ENCODE measurements at regions not wholly inside any gene's neighbourhood (a gene's known extent, or its start where the extent isn't known, plus 50 kb on each side); places are given as distances from the start of the nearest gene placed in this dataset.

DNA sequence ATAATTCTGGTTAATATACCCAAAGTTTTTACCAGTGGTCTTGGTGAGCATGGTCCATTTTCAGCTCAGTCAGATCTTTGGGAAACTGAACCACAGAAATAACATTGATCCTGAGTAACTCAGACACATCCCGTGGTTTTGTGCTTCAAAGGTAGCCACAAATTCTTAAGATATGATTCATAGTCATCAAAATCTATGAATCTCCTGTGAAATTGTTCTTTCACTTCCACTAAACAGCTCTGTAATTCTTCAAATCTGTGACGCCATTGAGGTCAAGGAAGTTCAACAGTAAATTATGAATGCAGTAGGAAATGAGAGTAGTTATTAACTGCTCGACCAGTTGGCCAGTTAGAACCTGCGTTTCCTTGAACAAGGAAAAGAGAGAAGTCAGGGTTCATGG is 147.3 kb downstream of the IRS1 start:
- no peak for DNase-seq

DNA sequence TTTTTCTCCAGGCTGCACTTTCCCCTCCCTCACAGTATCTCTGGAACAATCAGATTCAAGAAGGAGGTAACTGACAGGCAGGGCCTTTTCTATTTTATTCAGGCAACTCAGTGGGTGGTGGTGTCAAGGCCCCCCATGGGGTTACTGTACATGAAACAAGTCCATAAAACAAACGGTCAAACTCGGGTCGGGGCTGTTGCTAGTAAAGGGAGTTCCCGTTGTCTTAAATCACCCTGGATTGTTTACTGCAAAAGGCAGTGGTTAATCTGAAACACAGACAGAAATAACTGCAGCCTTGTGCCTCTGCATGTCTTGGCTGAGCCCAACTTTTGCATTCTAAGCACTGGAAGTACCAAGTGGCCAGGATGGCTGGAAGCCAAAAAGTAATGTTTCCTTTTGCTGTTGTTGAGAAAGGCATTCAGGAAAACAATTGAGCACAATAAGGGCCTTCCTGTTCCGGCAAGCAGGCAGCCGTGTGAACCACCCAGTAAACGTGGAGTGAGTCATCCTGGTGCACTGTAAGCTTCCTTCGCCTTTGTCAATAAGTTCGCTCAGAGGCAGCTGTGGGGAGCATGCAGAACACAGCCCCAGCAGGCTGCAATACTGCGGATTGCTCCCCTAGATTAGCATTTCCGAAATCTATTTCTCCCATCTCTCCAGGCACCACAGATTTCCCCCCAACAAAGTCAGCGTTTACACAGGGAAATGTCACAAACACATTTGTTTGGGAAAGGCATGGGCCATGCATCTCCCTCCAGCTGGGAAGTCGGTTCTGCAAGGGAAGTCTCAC is 149.6 kb downstream of the IRS1 start:
- no peak for DNase-seq

DNA sequence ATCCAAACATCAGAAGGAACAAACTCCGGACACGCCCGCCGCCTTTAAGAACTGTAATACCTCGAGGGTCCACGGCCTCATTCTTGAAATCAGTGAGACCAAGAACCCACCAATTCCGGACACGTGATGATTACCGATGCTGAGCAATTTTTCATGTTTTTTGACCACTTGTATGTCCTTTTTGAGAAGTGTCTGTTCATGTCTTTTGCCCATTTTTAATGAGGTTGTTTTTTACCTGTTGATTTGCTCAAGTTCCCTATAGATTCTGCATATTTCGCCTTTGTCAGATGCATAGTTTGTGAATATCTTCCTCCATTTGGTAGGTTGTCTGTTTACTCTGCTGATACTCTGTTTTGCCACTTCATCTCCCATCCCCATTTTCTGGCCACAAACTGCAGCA is 150.4 kb downstream of the IRS1 start:
- DNase-seq: no peak

DNA sequence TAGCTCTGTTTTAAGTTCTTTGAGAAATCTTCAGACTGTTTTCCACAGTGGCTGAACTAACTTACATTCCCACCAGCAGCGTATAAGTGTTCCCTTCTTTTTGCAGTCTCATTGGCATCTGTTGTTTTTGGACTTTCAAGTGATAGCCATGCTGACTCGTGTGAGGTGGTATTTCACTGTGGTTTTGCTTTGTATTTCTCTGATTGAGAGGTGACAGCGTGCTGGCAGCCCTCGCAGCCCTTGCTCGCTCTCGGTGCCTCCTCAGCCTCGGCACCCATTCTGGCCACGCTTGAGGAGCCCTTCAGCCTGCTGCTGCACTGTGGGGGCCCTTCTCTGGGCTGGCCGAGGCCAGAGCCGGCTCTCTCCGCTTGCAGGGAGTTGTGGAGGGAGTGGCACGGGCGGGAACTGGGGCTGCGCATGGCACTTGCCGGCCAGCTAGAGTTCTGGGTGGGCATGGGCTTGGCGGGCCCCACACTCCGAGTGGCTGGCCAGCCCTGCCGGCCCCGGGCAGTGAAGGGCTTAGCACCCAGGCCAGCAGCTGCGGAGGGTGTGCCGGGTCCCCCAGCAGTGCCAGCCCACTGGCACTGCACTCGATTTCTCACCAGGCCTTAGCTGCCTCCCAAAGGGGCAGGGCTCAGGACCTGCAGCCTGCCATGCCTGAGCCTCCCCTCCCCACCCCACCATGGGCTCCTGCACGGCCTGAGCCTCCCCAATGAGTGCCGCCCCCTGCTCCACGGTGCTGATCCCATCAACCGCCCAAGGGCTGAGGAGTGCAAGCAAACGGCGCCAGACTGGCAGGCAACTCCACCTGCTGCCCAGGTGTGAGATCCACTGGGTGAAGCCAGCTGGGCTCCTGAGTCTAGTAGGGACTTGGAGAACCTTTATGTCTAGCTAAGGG is 151.8 kb downstream of the IRS1 start:
- DNase-seq: no peak

DNA sequence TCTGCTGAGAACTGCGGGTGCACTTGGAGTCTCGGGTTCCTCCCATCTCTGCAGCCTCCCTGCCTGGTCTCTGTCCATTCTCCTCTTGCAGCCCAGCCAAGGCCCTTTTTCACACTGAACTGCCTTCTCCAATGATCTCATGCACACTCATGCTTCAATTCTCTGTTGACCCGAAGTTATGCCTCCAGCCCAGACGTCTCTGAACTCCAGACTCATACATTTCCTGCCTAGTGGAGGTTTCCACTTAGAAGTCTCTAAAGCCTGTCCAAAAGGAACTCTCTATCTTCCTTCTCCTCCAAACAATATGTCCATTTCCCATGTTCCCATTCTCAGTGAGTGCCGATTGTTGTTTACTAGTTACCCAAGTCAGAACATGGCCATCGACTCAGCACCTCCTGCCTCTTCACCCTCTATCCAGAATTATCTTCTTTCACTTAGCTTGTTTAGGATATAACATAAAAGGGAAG is 155.2 kb downstream of the IRS1 start:
- DNase-seq: no peak

DNA sequence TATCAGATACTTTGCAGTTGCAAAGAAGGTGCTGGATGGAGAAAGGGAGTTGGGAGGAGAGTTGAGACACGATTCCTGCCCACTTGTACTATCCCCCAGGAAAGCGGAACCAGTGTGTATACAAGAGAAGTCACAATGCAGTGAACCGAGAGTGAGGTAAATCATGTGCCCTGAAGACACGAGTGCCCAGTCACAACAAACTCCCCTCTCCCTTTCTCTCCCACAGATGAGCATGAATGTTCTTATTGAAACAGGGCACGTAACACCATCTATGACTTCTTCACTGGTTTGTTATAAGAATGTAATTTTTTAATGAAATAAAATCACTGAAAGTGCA is 155.7 kb downstream of the IRS1 start:
- DNase-seq: no peak

DNA sequence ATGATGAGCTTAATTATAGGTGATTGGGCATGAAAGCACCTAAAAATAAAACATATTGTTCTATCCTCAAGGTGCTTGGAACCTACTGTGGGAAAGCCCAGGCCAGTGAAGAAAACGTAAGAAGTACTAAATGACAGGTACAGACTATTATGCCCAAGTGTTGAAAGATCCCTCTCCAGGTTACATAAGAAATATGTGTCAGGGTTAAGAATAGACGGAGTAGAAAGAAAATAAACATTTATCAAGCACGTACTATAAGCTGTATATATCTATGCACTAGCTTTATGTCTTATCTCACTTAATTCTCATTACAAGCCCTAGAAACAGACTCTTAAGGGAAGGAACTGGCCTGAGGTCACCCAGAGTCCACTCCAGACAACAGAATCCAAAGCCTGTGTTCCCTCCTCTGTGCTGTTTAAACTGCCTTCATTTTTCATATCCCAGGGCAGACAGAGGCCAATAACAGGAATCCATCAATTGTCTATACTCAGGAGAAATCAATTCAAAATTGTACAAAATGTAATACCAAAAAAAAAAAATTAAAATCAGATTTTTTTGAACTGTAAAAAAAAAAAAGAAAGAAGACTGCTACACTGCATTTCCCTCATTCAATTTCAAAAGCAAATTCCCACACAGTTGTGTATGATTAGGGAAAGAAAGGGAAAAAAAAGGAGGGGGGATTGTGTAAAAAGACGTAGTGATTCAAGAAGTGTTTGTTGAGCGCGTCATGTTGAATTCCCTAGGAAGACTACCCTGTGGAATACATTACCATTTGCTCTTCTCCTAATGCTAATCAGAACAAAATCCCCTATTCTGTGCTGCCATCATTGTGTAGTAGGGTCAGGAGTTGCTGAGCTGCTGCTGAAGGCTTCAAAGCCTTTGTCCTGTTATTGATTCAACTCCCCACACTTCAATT is 156.3 kb downstream of the IRS1 start:
- no peak for DNase-seq

DNA sequence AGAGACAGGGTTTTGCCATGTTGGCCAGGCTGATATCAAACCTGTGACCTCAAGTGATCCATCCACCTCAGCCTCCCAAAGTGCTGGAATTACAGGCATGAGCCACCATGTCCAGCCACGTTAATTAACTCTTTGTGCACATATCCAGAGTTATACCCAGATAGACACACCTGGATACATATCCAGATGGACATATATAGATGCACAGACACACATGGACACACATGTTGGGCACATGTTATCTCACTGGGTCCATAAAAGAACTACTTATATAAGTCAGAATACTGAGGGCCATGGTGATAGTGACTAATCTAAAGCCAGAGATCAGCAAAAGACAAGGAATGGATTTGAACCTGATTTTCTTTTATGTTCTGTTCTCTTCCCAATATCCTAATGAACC is 158.6 kb downstream of the IRS1 start:
- no peak for DNase-seq

DNA sequence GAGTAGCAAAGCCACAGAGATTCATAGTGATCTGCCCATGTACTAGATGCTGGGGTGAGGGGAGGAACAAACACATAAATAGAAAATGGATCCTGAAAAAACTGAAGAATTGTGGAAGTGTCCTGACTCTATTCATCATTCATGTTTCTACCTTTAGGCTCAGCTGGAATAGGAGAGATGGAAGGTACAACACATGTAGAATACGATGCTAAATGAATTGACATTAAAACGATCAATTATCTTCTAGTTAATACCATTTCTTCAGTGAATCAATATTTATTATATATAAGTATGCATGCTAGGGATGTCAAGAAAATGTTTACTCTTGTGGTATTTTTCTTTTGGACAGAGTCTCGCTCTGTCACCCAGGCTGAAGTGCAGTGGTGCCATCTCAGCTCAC is 159.1 kb downstream of the IRS1 start:
- no peak for DNase-seq

DNA sequence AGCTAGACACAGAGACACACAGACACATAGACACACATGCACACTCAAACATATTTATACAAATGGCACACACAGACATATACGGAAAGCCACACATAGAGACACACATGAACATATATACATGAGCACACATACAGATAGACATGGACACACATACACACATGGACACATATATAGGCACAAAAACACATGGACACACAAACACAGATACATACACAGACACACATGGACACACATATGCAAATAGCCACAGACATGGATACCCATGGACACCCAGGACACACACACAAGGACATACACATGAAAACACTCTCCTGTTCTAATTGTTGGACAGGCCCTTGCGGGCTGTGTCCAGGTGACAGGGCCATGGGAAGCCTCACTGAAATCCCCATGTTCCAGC is 160.1 kb downstream of the IRS1 start:
- no peak for DNase-seq

DNA sequence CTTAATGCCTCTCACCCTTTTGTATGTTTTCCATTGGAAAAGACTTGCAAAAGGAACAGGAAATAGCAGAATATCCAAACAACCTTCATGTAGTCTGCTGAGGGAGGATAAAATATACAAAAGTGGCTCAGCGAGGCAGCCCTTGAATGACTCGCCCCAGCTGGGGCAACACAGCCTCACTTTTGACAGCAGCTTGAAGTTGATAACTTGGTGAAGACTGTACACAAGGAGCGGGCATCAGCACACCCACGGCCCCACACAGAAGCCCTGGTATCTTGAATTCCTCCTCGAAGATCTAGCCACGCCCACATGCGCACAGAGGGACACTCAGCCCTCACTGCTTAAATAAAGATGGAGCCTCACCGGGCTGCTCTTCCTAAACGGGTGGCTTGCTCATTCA is 161.0 kb downstream of the IRS1 start:
- no peak for DNase-seq

DNA sequence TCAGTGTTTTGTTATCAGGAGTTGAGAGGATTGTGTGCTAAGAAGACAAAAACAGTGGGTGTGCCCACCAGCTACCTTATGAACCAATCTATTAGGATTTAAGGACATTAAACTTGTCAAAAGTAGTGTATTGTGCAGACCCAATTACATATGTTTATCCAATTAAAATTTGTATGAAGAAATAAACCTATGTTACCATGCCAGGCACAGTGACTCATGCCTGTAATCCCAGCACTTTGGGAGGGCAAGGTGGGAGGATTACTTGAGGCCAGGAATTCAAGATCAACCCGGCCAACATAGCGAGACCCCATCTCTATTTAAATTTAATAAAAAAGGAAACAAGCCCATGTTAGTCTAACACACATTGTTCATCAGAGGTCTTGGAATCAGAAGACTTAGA is 162.2 kb downstream of the IRS1 start:
- DNase-seq: no peak

DNA sequence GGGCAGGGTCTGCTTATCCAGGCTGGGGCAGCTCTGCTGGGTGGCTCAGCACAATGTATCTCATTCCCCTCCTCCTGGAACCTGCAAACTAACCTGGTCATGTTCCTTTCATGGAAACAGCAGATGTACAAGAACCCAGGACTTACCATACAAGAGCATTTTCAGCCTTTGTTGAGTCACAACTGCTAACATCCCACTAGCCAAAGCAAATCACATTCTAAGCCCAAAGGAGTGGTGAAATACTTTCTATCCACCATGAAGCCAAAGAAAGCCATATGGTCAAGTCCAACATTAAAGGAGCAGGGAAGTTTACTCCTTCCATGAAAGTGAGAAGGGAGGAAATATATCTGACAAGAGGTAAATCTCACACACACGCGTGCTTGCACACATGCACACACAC is 163.0 kb downstream of the IRS1 start:
- DNase-seq: no peak

DNA sequence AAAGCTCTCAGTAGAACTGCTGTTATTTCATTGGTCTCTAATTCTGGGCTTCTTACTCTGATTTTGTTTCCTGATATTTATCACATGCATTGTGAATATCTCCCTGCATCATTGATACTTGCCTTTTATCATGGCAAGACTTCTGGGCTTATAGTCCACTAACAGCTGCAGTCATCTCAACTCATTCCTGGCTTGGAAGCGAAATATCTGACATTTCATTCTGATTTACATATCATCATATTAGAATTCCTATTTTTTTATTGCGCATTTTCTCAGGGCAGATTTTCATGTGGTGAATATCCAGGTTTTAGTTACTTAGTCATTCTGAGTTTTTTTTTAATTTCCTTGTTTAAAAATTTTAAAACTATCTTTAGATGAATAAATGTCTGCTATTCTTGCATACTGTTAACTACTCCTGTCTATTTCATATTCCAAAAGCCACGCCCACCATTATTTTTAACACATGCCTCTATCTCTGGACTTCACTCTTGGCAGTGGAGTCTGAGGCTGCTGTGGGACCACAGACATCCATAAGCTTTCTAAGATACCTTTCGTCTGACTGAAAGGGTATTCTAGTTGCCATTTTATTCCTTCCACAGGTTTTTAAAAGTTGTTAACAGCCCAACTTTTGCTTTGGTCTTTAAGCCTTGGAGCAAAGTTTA is 164.5 kb downstream of the IRS1 start:
- no peak for DNase-seq

DNA sequence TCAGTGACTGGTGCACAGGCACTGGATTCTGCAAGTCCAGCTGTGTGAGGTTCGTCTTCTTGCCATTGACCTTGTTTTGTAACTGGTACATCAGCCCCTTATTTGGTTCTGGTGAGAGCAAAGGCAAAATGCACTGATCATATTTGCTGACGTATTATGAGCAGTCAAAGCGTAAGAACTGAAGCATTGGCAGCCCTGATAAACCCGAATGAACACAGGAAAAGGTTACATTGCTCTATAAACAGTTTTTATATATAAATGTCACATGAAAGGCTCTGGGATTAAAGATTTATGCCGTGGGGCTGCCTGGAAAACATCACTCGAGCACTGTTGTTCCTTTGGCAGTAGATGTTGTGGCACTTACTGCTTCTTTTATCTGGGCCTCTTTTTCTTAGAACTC is 167.9 kb downstream of the IRS1 start:
- no peak for DNase-seq

DNA sequence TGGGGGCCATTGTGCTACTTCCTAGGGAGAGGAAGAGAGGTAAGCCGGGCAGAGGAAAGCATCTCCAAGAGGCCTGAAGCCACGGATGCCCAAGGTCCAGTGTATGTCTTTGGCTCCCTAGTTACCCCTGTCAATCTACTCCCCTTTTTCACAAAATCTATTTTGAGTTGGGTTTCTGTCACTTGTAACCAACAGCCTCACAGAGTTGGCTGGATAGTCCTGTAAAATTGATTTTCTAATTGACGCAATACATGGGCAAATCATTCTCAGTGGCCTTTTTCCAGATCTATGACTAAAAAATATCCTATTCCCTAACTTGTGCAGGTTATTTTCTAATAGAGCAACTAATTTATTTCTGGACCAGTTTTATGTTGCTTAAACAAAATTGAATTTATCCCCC is 168.4 kb downstream of the IRS1 start:
- no peak for DNase-seq

DNA sequence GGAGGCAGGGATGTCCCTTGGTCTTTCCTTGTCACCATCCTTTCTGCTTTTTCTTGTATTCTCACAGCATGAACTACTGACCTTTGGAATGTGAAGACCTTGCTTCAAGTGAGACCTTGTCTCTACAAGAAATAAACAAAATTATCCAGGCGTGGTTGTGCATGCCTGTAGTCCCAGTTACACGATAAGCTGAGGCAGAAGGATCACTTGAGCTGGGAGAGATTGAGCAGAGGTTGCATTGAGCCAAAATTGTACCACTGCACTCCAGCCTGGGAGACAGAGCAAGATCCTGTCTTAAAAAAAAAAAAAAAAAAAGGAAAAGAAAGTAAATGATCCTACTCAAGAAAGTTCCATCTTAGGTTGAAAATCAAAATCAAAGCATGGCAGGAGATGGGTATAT is 173.7 kb downstream of the IRS1 start:
- no peak for DNase-seq

DNA sequence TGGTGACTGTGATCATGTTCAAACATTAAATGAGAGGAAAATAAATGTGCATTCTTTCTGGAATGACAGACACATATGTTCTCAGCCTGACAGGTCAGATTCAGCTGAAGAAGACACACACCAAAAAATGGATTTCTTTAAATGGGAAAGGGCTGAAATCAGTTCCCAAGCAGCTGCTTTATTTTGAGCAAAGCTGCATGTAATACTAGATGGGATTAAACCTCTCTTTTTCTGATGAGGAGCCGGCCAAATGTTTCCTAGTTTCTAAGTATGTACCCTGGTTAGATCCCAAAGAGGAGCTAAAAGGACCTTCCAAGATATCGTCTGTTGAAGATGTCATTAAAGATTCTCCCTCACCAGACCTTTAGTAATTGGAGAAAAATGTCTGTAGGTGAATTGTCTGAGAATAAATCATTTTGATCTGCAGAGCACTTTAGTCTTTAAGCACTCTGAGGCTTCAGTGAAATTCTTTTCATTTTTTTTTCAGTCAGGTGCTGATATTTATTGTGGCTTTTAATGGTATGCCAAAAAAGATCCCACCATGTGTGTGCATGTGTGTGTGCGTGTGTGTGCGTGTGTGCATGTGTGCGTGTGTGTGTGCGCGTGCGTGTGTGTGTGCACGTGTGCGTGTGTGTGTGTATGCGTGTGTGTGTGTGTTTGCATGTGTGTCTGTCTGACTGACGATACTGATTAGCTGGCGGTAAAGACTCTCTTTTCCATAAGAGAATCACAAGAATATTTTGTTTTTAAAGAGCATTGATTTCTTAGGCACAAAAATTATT is 175.8 kb downstream of the IRS1 start:
- no peak for DNase-seq

DNA sequence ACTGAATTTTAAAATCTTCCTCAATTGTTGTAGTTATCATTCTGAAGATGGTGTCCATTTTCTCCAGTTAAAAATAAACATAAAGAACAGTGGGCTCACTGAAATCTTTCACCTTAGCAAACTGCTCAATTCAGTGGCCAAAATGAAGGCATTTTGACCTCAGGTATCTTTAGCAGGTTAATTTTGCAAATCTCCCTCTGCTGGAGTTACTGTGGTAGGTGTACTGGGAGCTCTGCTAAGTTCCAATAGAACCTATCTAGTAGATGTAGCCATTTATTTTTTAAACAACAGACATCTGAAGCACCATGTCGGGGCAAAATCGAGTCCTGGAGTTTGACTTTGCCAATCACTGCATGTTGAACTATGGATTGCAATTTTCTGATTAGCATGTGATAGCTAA is 177.1 kb downstream of the IRS1 start:
- DNase-seq: no peak

DNA sequence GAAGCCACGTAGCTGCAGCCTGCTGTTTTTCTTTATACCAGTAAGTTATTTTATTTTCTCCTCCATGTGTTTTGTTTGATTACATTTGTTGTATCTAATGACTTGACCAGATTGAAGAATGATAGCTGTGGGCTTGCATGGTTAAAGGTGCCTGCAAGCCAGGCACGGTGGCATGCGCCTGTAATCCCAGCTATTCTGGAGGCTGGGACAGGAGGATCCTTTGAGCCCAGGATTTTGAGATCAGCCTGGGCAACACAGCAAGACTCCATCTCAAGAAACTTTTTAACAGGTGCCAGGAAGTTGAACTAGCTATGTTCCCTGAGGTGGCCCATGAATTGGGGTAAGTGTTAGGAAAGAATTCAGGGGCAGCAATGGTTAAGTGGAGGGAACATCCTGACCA is 179.4 kb downstream of the IRS1 start:
- DNase-seq: no peak

DNA sequence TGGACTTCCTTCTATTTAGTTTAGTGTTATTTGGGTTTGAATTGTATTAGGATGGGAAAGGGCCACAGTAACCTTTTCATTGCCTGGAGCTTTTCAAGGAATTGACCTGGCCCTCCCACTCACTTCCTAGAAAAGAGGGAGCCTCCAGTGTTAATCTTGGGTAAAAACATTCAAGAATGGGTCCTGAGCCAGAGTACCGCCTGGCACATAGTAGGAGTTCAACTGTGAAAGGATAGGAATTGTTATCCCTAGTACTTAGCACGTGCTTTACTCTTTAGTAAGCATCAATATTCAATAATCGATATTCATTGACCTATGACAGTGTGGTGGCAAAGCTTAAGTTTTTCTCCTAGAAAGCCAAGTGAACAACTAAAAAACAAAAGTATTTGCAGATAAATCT is 179.9 kb downstream of the IRS1 start:
- no peak for DNase-seq

Measured in NCI-H2107 (cell line).